VCaP (cell line): ENCODE measurements at regions not wholly inside any gene's neighbourhood (a gene's known extent, or its start where the extent isn't known, plus 50 kb on each side); places are given as distances from the start of the nearest gene placed in this dataset.

Experiments used
- H3K27ac ChIP-seq: fragments of 450-650 bp; 2 replicates; pipeline ENCODE4 v1.5.1; 2017
- TF ChIP-seq, protein P1 (sequence below): fragments of 450-650 bp; conservative IDR thresholded peaks from 2 replicates; pipeline ENCODE4 v1.5.1; 2017; ENCODE audit warnings: mild to moderate bottlenecking, moderate library complexity

DNA sequence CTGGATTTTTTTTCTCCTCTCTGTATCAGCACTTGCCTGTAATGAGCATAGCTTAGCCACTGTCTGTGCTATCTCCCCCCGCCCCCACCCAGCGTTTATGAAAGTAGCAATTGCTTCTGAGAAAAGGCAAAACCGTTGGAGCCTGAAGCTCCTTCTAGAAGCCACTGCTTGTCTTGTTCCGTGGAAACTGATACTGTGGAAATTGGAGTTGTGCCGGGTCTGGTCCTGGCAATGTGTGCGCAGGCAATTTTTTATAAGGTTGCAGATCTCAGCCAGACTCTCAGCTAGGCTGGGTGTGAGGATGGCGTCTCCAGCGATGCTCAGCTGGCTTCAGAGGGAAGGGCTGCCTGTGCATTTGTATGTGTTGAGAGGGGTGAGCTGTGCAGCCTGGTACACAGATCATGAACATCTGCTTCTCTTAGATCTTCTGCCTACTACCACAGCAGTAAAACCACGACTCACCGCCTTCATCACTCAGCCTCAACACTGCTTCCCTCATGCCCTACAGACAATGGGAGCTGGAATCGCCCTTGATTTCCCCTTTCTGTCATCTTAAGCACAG, 72.4 kb upstream of the GTSF1L start:
- TF ChIP-seq, protein P1, sequence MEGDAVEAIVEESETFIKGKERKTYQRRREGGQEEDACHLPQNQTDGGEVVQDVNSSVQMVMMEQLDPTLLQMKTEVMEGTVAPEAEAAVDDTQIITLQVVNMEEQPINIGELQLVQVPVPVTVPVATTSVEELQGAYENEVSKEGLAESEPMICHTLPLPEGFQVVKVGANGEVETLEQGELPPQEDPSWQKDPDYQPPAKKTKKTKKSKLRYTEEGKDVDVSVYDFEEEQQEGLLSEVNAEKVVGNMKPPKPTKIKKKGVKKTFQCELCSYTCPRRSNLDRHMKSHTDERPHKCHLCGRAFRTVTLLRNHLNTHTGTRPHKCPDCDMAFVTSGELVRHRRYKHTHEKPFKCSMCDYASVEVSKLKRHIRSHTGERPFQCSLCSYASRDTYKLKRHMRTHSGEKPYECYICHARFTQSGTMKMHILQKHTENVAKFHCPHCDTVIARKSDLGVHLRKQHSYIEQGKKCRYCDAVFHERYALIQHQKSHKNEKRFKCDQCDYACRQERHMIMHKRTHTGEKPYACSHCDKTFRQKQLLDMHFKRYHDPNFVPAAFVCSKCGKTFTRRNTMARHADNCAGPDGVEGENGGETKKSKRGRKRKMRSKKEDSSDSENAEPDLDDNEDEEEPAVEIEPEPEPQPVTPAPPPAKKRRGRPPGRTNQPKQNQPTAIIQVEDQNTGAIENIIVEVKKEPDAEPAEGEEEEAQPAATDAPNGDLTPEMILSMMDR, result no peak
- H3K27ac ChIP-seq, result no peak overlapping the region; the same call in 1 of the 2 replicates

DNA sequence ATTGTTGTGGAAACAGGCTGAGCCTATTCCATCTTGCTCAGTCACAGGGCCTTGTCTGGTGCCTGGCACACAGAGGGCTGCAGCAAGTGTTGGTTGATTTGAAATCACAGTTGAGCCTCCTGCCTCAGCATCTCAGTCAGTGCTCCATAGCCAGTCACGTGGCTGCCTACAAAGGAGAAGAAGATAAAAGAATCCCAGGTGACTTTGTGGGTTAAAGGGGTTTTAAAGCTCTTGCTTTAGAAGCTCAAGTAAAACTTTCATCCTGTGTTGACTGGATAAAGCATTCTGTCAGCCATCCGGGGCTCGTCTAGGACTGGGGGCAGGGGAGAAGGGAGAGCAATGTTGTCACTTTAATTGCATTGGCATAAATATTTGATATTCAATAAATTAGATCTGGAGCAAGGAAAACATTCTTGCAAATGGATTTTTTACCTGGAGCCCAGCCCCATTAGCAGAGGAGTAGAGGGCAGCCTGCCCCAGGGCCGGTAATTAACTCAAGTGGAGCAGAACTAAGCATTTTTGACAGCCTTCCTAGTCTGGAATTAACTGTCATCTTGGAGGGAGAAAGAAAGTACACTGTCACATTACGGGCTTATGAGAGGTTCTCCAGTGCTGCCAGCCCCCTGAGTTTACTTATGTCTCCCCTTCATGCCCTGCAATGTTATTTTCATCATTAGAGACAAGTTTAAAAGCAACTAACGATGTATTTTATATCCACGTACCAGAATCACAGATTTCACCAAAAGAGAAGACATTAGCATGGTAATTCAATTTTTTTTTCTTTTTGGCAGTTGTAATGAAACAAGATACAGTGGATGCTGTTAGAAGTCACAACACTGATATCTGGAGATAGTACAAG, 71.7 kb upstream of the GTSF1L start:
- TF ChIP-seq, protein P1, result no peak
- H3K27ac ChIP-seq, result no peak overlapping the region; the same call in 1 of the 2 replicates

DNA sequence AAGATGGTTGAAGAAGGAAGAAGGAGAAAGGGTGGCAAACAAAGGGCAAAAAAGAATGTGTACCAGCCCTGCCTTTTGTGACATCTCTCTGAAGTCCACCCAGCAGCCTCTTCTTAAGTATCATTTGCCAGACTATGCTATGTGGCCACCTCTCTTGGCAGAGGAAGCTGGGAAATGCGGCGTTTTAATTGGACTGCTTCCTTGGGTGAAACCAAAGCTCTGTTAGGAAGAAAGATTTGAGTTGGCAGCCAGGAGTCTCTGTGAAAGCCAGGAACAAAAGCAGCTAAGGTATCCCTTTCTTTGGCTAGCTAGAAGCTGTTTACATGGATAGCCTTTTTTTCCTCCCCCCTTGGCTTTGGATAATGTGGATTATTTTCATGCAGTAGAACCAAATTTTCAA, 67.5 kb upstream of the GTSF1L start:
- TF ChIP-seq, protein P1, result no peak
- H3K27ac ChIP-seq, result no peak overlapping the region

DNA sequence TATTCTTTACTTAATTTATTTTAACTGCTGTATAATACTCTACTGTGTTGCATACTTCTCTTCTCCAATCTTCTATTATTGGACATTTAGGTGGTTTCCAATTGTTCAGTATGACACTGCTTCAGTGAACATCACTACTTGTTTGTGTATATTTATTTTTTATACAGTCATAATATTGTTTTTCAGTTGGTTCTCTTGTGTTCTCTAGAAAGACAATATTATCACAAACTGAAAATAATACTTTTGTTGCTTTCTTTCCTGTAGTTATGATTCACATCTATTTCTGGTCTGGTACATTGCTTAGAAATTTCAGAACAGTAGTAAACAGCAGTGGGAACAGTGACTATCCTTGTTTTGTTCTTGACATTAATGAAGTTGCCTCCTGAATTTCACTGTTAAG, 62.8 kb upstream of the GTSF1L start:
- TF ChIP-seq, protein P1, result no peak
- H3K27ac ChIP-seq, result no peak overlapping the region

DNA sequence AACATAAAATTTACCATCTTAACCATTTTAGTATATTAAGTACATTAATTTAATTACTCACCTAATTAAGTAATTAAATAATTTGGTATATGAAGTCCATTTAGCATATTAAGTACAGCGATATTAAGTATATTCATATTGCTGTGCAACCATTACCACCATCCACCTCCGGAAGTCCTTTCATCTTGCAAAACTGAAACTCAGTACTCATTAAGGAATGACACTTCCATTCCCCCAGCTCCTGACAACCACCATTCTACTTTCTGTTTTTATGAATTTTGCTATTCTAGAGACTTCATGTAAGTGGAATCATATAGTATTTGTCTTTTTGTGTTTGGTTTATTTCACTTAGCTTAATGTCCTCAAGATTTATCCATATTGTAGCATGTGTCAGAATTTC, 61.1 kb upstream of the GTSF1L start:
- TF ChIP-seq, protein P1, result no peak
- no peak overlapping the region for H3K27ac ChIP-seq

DNA sequence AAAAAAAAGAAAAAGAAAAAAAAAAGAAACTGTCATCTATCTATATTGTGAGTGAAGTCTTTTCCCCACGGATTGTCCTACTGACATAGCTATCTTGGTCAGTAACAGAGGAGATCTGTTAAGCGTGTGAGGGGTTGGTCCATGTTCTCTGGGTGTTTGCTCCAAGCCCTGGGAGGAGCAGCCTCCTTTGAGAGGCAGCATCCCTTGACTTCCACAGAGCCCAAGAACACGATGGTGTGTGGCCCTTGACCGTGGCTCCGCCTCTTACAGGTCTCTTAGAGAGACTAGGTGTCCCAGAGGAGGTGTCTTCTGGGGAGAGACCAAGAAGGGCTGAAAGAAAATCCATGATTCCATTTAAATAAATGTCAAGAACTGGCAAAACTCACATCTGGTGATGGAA, 60.1 kb upstream of the GTSF1L start:
- TF ChIP-seq, protein P1, result no peak

DNA sequence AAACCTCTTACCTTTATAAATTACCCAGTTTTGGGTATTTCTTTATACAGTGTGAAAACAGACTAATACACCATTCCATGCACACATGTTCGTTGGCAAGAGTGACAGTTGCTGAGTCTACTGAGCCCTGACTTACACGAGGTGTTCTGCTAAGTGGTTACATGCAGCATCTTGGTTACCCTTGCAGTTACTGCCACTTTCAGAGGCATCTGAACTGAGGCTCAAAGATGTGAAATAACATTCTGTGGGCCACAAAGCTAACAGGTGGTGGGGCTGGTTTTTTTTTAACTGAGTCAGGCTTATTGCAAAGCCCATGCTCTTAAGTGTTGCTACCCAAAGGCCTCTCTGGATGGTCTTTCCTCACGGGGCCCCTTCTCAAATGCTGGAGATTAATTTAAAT, 54.4 kb upstream of the GTSF1L start:
- TF ChIP-seq, protein P1, result no peak

More for the DNA sequence above, 60.1 kb upstream of the GTSF1L start:
- no peak overlapping the region for H3K27ac ChIP-seq

More for the DNA sequence above, 54.4 kb upstream of the GTSF1L start:
- H3K27ac ChIP-seq, result no peak overlapping the region
